CD4-positive, alpha-beta T cell (primary cell): ENCODE measurements at regions not wholly inside any gene's neighbourhood (a gene's known extent, or its start where the extent isn't known, plus 50 kb on each side); places are given as distances from the start of the nearest gene placed in this dataset.

Experiments
- ATAC-seq: fragments of 200-7000 bp; cut with Tn5 transposase; one replicate; pipeline ENCODE4 v1.10.0; 2022; ENCODE audit warnings: mild to moderate bottlenecking; ENCODE audit not compliant: poor library complexity
- CTCF ChIA-PET: fragments of 350-600 bp; sonication (Branson Sonifier 250); formaldehyde crosslinking; loops from one replicate; lab custom pipeline; 2021; ENCODE audit warnings: antibody characterized with exemption, inconsistent platforms; lab: Charles Lee
- POLR2A ChIA-PET: fragments of 350-600 bp; sonication (Branson Sonifier 250); formaldehyde crosslinking; loops from one replicate; lab custom pipeline; 2021; ENCODE audit warnings: antibody characterized with exemption, inconsistent platforms; lab: Charles Lee
- DNase-seq, 14 experiments: peaks; one replicate each; pipeline ENCODE4 v3.0.0-alpha.2; 2013 to 2020; ENCODE audit warnings: mixed read lengths in 2 of 14
- H3K27ac ChIP-seq, 2 donors: one replicate each; pipeline versions ENCODE4 v1.5.1 to v1.7.0; 2013; ENCODE audit warnings: low read length in 2 of 2, low read depth in 1 of 2, mild to moderate bottlenecking in 1 of 2
- H3K27me3 ChIP-seq, 2 experiments: 1 replicate in 1 of 2; 2 replicates in 1 of 2; pipeline versions ENCODE4 v1.6.1 to v1.7.0; 2013; ENCODE audit warnings: low read length in 2 of 2, control low read depth in 1 of 2, mild to moderate bottlenecking in 1 of 2, moderate library complexity in 1 of 2; ENCODE audit not compliant: insufficient read depth in 2 of 2, control insufficient read depth in 1 of 2
- H3K36me3 ChIP-seq: one replicate; pipeline ENCODE4 v1.6.1; 2013; ENCODE audit warnings: low read length, control low read depth; ENCODE audit not compliant: insufficient read depth
- H3K4me1 ChIP-seq: one replicate; pipeline ENCODE4 v1.6.1; 2013; ENCODE audit warnings: low read length, control low read depth; ENCODE audit not compliant: insufficient read depth
- H3K4me3 ChIP-seq: one replicate; pipeline ENCODE4 v1.5.1; 2013; ENCODE audit warnings: mild to moderate bottlenecking, low read length, moderate library complexity
- H3K9me3 ChIP-seq, 2 experiments: 1 replicate in 1 of 2; 2 replicates in 1 of 2; pipeline versions ENCODE4 v1.6.1 to v1.7.0; 2013; ENCODE audit warnings: low read length in 2 of 2, mild to moderate bottlenecking in 2 of 2, control low read depth in 1 of 2, moderate library complexity in 1 of 2; ENCODE audit not compliant: control insufficient read depth in 1 of 2, insufficient read depth in 1 of 2
- H3K27ac Mint-ChIP-seq: one replicate; pipeline ENCODE4 v1.8.0; 2020; ENCODE audit warnings: mixed read lengths
- H3K27me3 Mint-ChIP-seq: one replicate; pipeline ENCODE4 v1.8.0; 2021; ENCODE audit warnings: mixed read lengths
- H3K36me3 Mint-ChIP-seq: one replicate; pipeline ENCODE4 v1.8.0; 2021; ENCODE audit warnings: low read depth, mixed read lengths
- H3K4me1 Mint-ChIP-seq: one replicate; pipeline ENCODE4 v1.8.0; 2021; ENCODE audit warnings: low read depth, mixed read lengths
- H3K4me3 Mint-ChIP-seq: one replicate; pipeline ENCODE4 v1.8.0; 2020; ENCODE audit warnings: mild to moderate bottlenecking, mixed read lengths
- H3K9me3 Mint-ChIP-seq: one replicate; pipeline ENCODE4 v1.8.0; 2020; ENCODE audit warnings: mixed read lengths
- CTCF ChIP-seq: fragments of 200-600 bp; IDR thresholded peaks from one replicate; pipeline ENCODE4 v1.8.0; 2022; ENCODE audit warnings: antibody characterized with exemption, mild to moderate bottlenecking
- intact Hi-C, 2 experiments: fragments of 100-400 bp; cut with DNase I in 1 of 2; cut with micrococcal nuclease in 1 of 2; formaldehyde crosslinking; loops; one replicate each; pipeline versions ENCODE4 v1.15.1 to v1.9.0; 2023 to 2025; cut with DNase I, micrococcal nuclease

GRCh38 chr5:61654876-61655275 lies 322.8 kb downstream of the ZSWIM6 start:
- no peak overlapping the region for H3K4me3 ChIP-seq
- intact Hi-C loops = loop anchor here (5.0 to 10.0 kb wide), 4 partner anchors 320 to 978 kb away; partner anchors contain the start of gene ZSWIM6 (in 1 of the 2)

GRCh38 chr5:61657010-61657409 lies 325.0 kb downstream of the ZSWIM6 start:
- Histone ChIP-seq H3K4me3 (no peak overlapping the region), H3K9me3 (no peaks in the 10 kb centered on the region), H3K4me1 (no peaks in the 10 kb centered on the region), H3K27ac (no peak overlapping the region), H3K36me3 (no peaks in the 10 kb centered on the region), H3K27me3 (no peaks in the 10 kb centered on the region)
- Mint-ChIP-seq H3K36me3 (no peaks in the 10 kb centered on the region), H3K4me3 (no peak overlapping the region), H3K27ac (no peak overlapping the region), H3K27me3 (peaks cover 14% of the 10 kb centered on the region), H3K4me1 (no peaks in the 10 kb centered on the region), H3K9me3 (no peaks in the 10 kb centered on the region)
- ChIA-PET CTCF (interaction anchor here (1.2 kb wide), 1 partner anchor 601 kb away, joined by 4 read pairs; no protein-coding TSS in a partner anchor), POLR2A (no interaction called here)
- ATAC-seq (no peak), DNase-seq (no peak)
- intact Hi-C loops = loop anchor here (5.0 to 10.0 kb wide), 4 partner anchors 322 to 980 kb away; partner anchors contain the start of gene ZSWIM6 (in 1 of the 2)
- no peak for TF ChIP-seq CTCF

More at GRCh38 chr5:61654876-61655275, 322.8 kb downstream of the ZSWIM6 start:
- no peaks in the 10 kb centered on the region for H3K36me3 ChIP-seq
- H3K9me3 ChIP-seq = no peaks in the 10 kb centered on the region
- Mint-ChIP-seq H3K27me3 (peaks cover 18% of the 10 kb centered on the region), H3K27ac (no peak overlapping the region), H3K4me3 (no peak overlapping the region), H3K9me3 (no peaks in the 10 kb centered on the region), H3K4me1 (no peaks in the 10 kb centered on the region), H3K36me3 (no peaks in the 10 kb centered on the region)
- DNase-seq (no peak), ATAC-seq (no peak)
- CTCF ChIA-PET = no interaction called here
- TF ChIP-seq CTCF = no peak
- no peaks in the 10 kb centered on the region for H3K27me3 ChIP-seq
- no peak overlapping the region for H3K27ac ChIP-seq
- POLR2A ChIA-PET = no interaction called here
- no peaks in the 10 kb centered on the region for H3K4me1 ChIP-seq

- peaks cover 14% of the 10 kb centered on the region for H3K27me3 Mint-ChIP-seq
- TF ChIP-seq CTCF = no peak
- DNase-seq (no peak), ATAC-seq (no peak)
- H3K4me1 Mint-ChIP-seq = no peaks in the 10 kb centered on the region
- intact Hi-C loops = loop anchor here (1.0 to 10.0 kb wide), 8 partner anchors 323 to 980 kb away; partner anchors contain the start of gene ZSWIM6 (in 1 of the 2)
- Histone ChIP-seq H3K4me1 (no peaks in the 10 kb centered on the region), H3K36me3 (no peaks in the 10 kb centered on the region), H3K27me3 (no peaks in the 10 kb centered on the region), H3K4me3 (no peak overlapping the region), H3K9me3 (no peaks in the 10 kb centered on the region), H3K27ac (no peak overlapping the region)
- H3K4me3 Mint-ChIP-seq = no peak overlapping the region
- H3K27ac Mint-ChIP-seq = no peak overlapping the region
- ChIA-PET CTCF (interaction anchor here (1.2 kb wide), 1 partner anchor 602 kb away, joined by 4 read pairs; no protein-coding TSS in a partner anchor), POLR2A (interaction anchor here (0.9 kb wide), 1 partner anchor 249 kb away, joined by 3 read pairs; no protein-coding TSS in a partner anchor)
- no peaks in the 10 kb centered on the region for H3K9me3 Mint-ChIP-seq
- no peaks in the 10 kb centered on the region for H3K36me3 Mint-ChIP-seq
Observed at GRCh38 chr5:61657686-61658085, 325.6 kb downstream of the ZSWIM6 start.
